GM10266 (cell line): ENCODE measurements at regions not wholly inside any gene's neighbourhood (a gene's known extent, or its start where the extent isn't known, plus 50 kb on each side); places are given as distances from the start of the nearest gene placed in this dataset.

Experiments
- DNase-seq: peaks from one replicate; pipeline ENCODE4 v3.0.0; 2012; ENCODE audit errors: extremely low spot score
- TF ChIP-seq, protein P1 (sequence below): IDR thresholded peaks from 2 replicates; pipeline ENCODE4 v1.5.1; 2012; ENCODE audit warnings: mild to moderate bottlenecking, low read depth; ENCODE audit not compliant: control insufficient read depth, insufficient read depth; ENCODE audit errors: missing control alignments

DNA sequence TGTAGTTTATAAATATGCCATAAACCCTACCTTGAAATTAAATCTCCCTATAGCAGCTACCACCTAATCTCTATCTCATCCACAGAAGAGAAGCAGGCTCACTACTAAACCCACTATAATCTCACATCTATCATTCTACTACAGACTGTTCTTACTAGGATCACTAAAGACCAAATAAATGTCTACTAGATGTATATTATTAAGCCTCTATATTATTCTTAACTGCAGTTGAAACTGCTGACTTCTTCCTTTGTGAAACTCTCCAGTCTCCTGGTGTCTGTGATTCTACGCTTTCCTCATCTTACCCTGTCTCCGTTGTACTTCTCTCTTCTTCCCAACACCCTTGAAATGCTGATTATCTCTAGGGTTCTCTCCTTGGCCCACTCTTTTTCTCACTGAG lies 1154.0 kb downstream of the IGSF11 start:
- TF ChIP-seq, protein P1, sequence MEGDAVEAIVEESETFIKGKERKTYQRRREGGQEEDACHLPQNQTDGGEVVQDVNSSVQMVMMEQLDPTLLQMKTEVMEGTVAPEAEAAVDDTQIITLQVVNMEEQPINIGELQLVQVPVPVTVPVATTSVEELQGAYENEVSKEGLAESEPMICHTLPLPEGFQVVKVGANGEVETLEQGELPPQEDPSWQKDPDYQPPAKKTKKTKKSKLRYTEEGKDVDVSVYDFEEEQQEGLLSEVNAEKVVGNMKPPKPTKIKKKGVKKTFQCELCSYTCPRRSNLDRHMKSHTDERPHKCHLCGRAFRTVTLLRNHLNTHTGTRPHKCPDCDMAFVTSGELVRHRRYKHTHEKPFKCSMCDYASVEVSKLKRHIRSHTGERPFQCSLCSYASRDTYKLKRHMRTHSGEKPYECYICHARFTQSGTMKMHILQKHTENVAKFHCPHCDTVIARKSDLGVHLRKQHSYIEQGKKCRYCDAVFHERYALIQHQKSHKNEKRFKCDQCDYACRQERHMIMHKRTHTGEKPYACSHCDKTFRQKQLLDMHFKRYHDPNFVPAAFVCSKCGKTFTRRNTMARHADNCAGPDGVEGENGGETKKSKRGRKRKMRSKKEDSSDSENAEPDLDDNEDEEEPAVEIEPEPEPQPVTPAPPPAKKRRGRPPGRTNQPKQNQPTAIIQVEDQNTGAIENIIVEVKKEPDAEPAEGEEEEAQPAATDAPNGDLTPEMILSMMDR: no peak

DNA sequence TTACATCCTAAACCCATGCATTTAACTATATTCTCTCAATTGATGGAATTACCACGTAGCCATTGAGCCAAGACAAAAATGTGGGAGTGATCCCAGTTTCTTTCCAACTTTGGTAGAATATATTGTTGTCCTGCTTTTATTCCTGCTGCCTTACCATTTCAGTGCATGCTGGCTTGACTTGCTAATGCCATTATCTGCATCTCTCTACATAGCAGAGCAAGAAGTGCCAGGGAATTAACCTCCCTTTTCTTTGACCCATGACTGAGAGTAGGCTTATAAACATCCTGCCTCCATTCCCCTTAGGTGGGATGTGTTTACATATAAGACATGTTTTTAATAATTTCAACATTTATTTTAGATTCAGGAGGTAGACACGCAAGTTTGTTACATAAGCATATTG lies 1153.4 kb downstream of the IGSF11 start:
- no peak for DNase-seq

More for the DNA sequence above, 1154.0 kb downstream of the IGSF11 start:
- DNase-seq: no peak

DNA sequence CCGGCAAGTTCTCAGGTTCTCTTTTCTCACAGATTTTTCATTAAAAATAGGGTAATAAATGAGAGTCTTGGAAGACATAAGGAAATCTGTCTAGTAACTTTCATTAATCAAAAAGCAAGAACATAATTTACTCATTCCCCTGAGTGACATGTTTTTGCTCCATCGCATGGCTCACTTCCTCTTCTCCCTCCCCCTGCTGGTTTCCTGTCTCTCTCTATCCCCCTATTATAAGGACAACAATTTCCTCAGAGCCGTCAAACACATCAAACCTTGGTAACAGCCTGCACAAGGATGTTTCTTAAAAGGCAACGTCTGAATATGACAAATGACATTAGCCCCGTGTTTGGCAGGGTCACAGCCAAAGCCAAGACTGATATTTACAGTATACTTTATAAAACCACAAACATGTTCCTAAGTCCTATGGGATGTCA lies 1149.6 kb downstream of the IGSF11 start:
- no peak for DNase-seq
- TF ChIP-seq, protein P1: no peak

More for the DNA sequence above, 1153.4 kb downstream of the IGSF11 start:
- TF ChIP-seq, protein P1: no peak

DNA sequence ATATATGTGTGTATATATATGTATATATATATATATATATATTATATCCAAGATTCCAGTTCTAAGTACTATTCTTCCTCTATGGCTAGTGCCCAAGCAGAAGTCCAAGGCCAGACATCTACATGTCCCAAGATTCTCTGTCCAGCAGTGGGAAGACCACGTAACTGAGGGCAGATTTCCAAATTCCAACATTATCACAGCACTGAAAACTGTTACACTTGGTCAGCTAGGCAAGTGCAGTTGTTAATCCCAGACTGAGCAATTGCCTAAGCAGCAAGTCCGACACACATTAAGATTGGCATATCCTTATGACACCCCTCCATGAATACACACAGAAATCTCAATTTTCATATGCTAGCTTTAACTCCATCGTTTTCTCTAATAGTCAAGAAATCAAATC lies 1148.5 kb downstream of the IGSF11 start:
- DNase-seq: no peak
- TF ChIP-seq, protein P1: no peak

DNA sequence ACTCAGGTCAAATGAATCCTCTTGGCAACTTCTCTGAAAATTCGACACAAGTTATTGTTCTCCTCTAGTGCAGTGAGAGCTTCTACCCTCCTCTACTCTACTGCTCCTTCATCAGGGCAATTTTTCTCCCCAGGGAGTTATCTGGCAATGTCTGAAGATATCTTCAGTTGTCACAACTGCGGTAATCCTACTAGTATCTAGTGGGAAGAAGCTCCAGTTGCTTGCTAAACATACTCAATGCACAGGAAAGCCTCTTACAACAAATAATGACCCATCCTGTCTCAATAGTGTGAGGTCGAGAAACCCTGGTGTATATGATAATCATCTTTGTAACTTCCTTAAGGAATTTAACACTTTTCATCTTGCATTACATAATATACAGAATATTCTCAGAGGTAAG lies 1147.6 kb downstream of the IGSF11 start:
- TF ChIP-seq, protein P1: no peak
- DNase-seq: no peak

DNA sequence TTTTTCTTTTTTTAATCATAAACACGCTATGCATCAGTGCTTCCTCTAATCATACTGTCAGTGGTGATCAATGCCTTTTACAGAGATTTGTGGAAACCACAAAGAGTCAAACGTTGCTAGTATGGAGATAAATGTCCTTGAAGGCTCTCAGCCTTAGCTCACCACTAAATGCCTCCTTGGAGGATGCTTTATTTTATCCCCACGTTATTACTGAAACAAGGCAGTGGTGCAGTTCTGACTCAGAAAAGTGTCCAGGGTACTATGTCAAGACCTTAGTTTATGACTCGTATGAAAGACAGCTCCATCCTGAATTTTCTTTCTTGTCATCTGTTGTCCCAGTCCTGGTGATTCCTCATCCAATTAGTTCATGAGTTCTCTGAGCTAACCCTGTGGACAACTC lies 1146.7 kb downstream of the IGSF11 start:
- no peak for DNase-seq
- TF ChIP-seq, protein P1: no peak

DNA sequence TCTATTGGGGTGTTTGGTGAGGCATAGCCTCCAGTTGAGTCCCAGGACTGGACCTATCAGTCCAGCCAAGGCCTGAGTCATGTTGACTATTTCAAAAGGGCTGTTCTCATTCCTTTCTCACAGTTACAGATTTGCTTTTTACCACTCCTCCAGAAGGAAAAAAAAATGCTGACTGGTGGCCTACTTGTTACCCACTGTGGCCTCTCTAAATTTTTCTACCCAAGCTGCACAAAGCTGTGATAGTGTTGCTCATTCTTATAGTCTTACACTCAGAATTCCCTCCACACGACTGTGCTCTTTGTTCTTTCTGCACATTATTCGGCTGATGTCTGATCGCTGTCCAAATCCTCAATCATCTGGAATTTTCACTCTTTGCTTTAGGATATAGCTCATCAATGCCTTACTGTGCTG lies 1142.2 kb downstream of the IGSF11 start:
- no peak for DNase-seq
- TF ChIP-seq, protein P1: no peak

DNA sequence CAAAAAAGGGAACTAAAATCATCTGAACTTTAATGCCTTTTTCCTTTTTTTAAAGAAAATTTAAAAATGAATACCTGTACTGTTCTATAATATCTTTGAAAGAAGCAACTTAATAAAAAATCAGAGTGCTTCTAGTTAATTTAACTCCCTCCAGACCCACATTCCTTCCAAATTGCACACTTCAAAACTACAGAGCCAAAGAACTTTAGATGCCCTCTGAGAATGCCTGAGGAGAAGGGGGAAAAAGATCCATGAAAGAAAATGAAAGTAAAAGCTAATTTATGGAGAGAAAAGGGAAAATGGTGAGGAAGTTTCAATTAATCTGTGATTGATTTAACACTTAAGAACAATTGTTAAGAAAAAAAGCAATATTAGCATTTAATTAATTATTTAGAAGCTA lies 1141.6 kb downstream of the IGSF11 start:
- TF ChIP-seq, protein P1: no peak
- no peak for DNase-seq
